HCT116 (cell line): ENCODE measurements at regions not wholly inside any gene's neighbourhood (a gene's known extent, or its start where the extent isn't known, plus 50 kb on each side); places are given as distances from the start of the nearest gene placed in this dataset.

Experiments
- ATAC-seq: fragments of 200-7000 bp; cut with Tn5 transposase; 2 replicates; pipeline ENCODE4 v1.9.1; 2020; ENCODE audit warnings: mild to moderate bottlenecking, moderate library complexity
- BruUV-seq: library from RNA; stranded (reverse); fragments of 400-500 nt; replicated peaks from 2 replicates; lab custom pipeline; 2021; lab: Mats Ljungman, UMichigan
- CTCF ChIA-PET: fragments of 300-600 bp; sonication (Branson Sonifier 250); formaldehyde crosslinking; loops from one replicate; lab custom pipeline; 2021; ENCODE audit warnings: antibody characterized with exemption; lab: Charles Lee
- POLR2A ChIA-PET: fragments of 300-600, 350-600 bp; sonication (Branson Sonifier 250); formaldehyde crosslinking; loops from one replicate; lab custom pipeline; 2021; ENCODE audit warnings: antibody characterized with exemption; lab: Charles Lee
- RAD21 ChIA-PET, 2 experiments: fragments of 300-600 bp; sonication (Branson Sonifier 250); formaldehyde crosslinking; loops; one replicate each; lab custom pipeline; 2023; ENCODE audit warnings: low total read pairs in 2 of 2; ENCODE audit not compliant: uncharacterized antibody in 2 of 2, unreplicated experiment in 2 of 2, low non-redundant PET in 1 of 2; lab: Charles Lee
- DNase-seq: peaks from one replicate; pipeline ENCODE4 v3.0.0-alpha.2; 2010; ENCODE audit warnings: low read depth, low spot score
- H2AFZ ChIP-seq: fragments of 200-600 bp; shearing (Covaris generic), sonication (generic); 2 replicates; pipeline ENCODE4 v1.6.1; 2017; ENCODE audit warnings: low read depth, mixed run types, mixed read lengths, antibody characterized with exemption, low read length; ENCODE audit not compliant: poor library complexity, severe bottlenecking
- H3K27ac ChIP-seq: 2 replicates; pipeline ENCODE4 v1.5.1; 2012; ENCODE audit warnings: low read depth, low read length
- H3K27me3 ChIP-seq: fragments of 200-600 bp; sonication (generic); 2 replicates; pipeline ENCODE4 v1.6.1; 2016; ENCODE audit warnings: mixed run types, low read length, mixed read lengths; ENCODE audit not compliant: insufficient read depth
- H3K36me3 ChIP-seq, 2 experiments: fragments of 200-500 bp in 1 of 2; fragments of 200-600 bp in 1 of 2; sonication (Bioruptor generic) in 1 of 2; sonication (generic) in 1 of 2; 2 replicates each; pipeline versions ENCODE4 v1.5.1 to v1.6.1; 2014 to 2016; ENCODE audit warnings: low read length in 2 of 2, inconsistent platforms in 1 of 2, mixed read lengths in 1 of 2, mixed run types in 1 of 2; ENCODE audit not compliant: insufficient read depth in 2 of 2, control insufficient read depth in 1 of 2
- H3K4me1 ChIP-seq, 2 experiments: fragments of 200-600 bp in 1 of 2; sonication (generic) in 1 of 2; 2 replicates each; pipeline versions ENCODE4 v1.5.1 to v1.6.1; 2012 to 2017; ENCODE audit warnings: low read length in 2 of 2, inconsistent platforms in 1 of 2, mild to moderate bottlenecking in 1 of 2, mixed read lengths in 1 of 2, mixed run types in 1 of 2, moderate library complexity in 1 of 2; ENCODE audit not compliant: insufficient read depth in 2 of 2, control insufficient read depth in 1 of 2
- H3K4me2 ChIP-seq: fragments of 200-600 bp; sonication (generic); 2 replicates; pipeline ENCODE4 v1.6.1; 2017; ENCODE audit warnings: mixed run types, low read length, mixed read lengths
- H3K4me3 ChIP-seq, 2 experiments: fragments of 200-600 bp in 1 of 2; sonication (generic) in 1 of 2; replicated peaks in 1 of 2; 2 replicates each; pipeline ENCODE4 v1.5.1; 2011 to 2016; ENCODE audit warnings: low read length in 2 of 2, control low read depth in 1 of 2, low read depth in 1 of 2, mild to moderate bottlenecking in 1 of 2, mixed read lengths in 1 of 2, mixed run types in 1 of 2
- H3K79me2 ChIP-seq: fragments of 200-600 bp; sonication (generic); 2 replicates; pipeline ENCODE4 v1.6.1; 2017; ENCODE audit warnings: mild to moderate bottlenecking, mixed run types, low read length, moderate library complexity, mixed read lengths; ENCODE audit not compliant: insufficient read depth
- H3K9ac ChIP-seq: fragments of 200-600 bp; sonication (generic); 2 replicates; pipeline ENCODE4 v1.6.1; 2016; ENCODE audit warnings: low read length, mixed read lengths
- H3K9me2 ChIP-seq: fragments of 200-600 bp; sonication (generic), shearing (Covaris generic); 2 replicates; pipeline ENCODE4 v1.6.1; 2017; ENCODE audit warnings: mixed run types, mild to moderate bottlenecking, moderate library complexity; ENCODE audit not compliant: insufficient read depth
- H3K9me3 ChIP-seq, 2 experiments: fragments of 200-500 bp in 1 of 2; fragments of 200-600 bp in 1 of 2; sonication (Bioruptor generic) in 1 of 2; sonication (generic) in 1 of 2; 2 replicates each; pipeline ENCODE4 v1.6.1; 2014 to 2017; ENCODE audit warnings: low read length in 2 of 2, mixed read lengths in 2 of 2, inconsistent platforms in 1 of 2, low read depth in 1 of 2, mild to moderate bottlenecking in 1 of 2, mixed run types in 1 of 2, moderate library complexity in 1 of 2; ENCODE audit not compliant: control insufficient read depth in 1 of 2, insufficient read depth in 1 of 2
- H4K20me1 ChIP-seq: fragments of 200-600 bp; sonication (generic), shearing (Covaris generic); 2 replicates; pipeline ENCODE4 v1.6.1; 2017; ENCODE audit warnings: mixed run types, mild to moderate bottlenecking, moderate library complexity; ENCODE audit not compliant: insufficient read depth
- ATF3 ChIP-seq: IDR thresholded peaks from 2 replicates; pipeline ENCODE4 v1.6.1; 2012
- CTCF ChIP-seq, 3 experiments: fragments of 200-600 bp in 1 of 3; sonication (generic) in 1 of 3; IDR thresholded peaks in 2 of 3; conservative IDR thresholded peaks in 1 of 3; 2 replicates each; pipeline ENCODE4 v1.5.1; 2012 to 2017; ENCODE audit warnings: low read depth in 2 of 3, low read length in 2 of 3, antibody characterized with exemption in 1 of 3, borderline replicate concordance in 1 of 3, control low read depth in 1 of 3, mild to moderate bottlenecking in 1 of 3, mixed read lengths in 1 of 3, mixed run types in 1 of 3, moderate library complexity in 1 of 3; ENCODE audit not compliant: insufficient read depth in 1 of 3
- EGR1 ChIP-seq: IDR thresholded peaks from 2 replicates; pipeline ENCODE4 v1.6.1; 2012; ENCODE audit warnings: low read depth
- ELF1 ChIP-seq: IDR thresholded peaks from 2 replicates; pipeline ENCODE4 v1.6.1; 2012; ENCODE audit warnings: low read depth, borderline replicate concordance
- EZH2 ChIP-seq: fragments of 200-600 bp; sonication (generic); IDR thresholded peaks from 2 replicates; pipeline ENCODE4 v1.6.1; 2017; ENCODE audit warnings: antibody characterized with exemption, mixed run types
- EZH2phosphoT487 ChIP-seq: fragments of 200-600 bp; IDR thresholded peaks from 2 replicates; pipeline ENCODE4 v1.6.1; 2018; ENCODE audit warnings: antibody characterized with exemption, borderline replicate concordance
- FOSL1 ChIP-seq: IDR thresholded peaks from 2 replicates; pipeline ENCODE4 v1.6.1; 2012; ENCODE audit warnings: low read depth
- JUND ChIP-seq: IDR thresholded peaks from 2 replicates; pipeline ENCODE4 v1.6.1; 2012
- POLR2A ChIP-seq: IDR thresholded peaks from 2 replicates; pipeline ENCODE4 v1.7.0; 2011; ENCODE audit warnings: borderline replicate concordance; ENCODE audit not compliant: insufficient read depth, insufficient read length; ENCODE audit errors: extremely low read depth
- RAD21 ChIP-seq: IDR thresholded peaks from 2 replicates; pipeline ENCODE4 v1.6.1; 2012; ENCODE audit warnings: low read depth, mild to moderate bottlenecking
- SP1 ChIP-seq: IDR thresholded peaks from 2 replicates; pipeline ENCODE4 v1.6.1; 2012; ENCODE audit warnings: low read depth
- SRF ChIP-seq: IDR thresholded peaks from 2 replicates; pipeline ENCODE4 v1.6.1; 2012; ENCODE audit warnings: low read depth
- YY1 ChIP-seq: IDR thresholded peaks from 2 replicates; pipeline ENCODE4 v1.6.1; 2011; ENCODE audit warnings: low read length, low read depth, moderate library complexity, mild to moderate bottlenecking; ENCODE audit not compliant: insufficient replicate concordance; ENCODE audit errors: extremely low read depth
- ZFX ChIP-seq: fragments of 450-650 bp; IDR thresholded peaks from 2 replicates; pipeline ENCODE4 v1.6.1; 2017
- ZNF274 ChIP-seq: fragments of 200-500 bp; sonication (Bioruptor generic); IDR thresholded peaks from 2 replicates; pipeline ENCODE4 v1.6.1; 2014; ENCODE audit warnings: mild to moderate bottlenecking, low read depth, low read length, inconsistent platforms
- intact Hi-C: fragments of 100-400 bp; cut with micrococcal nuclease; formaldehyde crosslinking; loops from 2 replicates; pipeline ENCODE4 v1.10.0; 2022
- TF ChIP-seq, protein P1 (sequence below): IDR thresholded peaks from 2 replicates; pipeline ENCODE4 v1.6.1; 2012
- TF ChIP-seq, protein P2 (sequence below): IDR thresholded peaks from 2 replicates; pipeline ENCODE4 v1.6.1; 2012; ENCODE audit warnings: low read depth

GRCh38 chr1:162991444-162991843, 77.7 kb upstream of the RGS4 start:
- ChIA-PET RAD21 (no interaction called here), CTCF (no interaction called here), POLR2A (no interaction called here)
- ATAC-seq, result no peak
- Histone ChIP-seq H3K27ac (no peak overlapping the region), H3K79me2 (no peaks in the 10 kb centered on the region), H2AFZ (no peak overlapping the region), H3K36me3 (no peaks in the 10 kb centered on the region), H3K27me3 (no peaks in the 10 kb centered on the region), H3K4me2 (no peak overlapping the region), H3K9ac (no peak overlapping the region), H4K20me1 (no peaks in the 10 kb centered on the region), H3K4me1 (peaks cover 0 to 8% of the 10 kb centered on the region in 2 experiments; a peak in 2 of 4 replicates), H3K9me3 (no peaks in the 10 kb centered on the region), H3K9me2 (no peaks in the 10 kb centered on the region), H3K4me3 (no peak overlapping the region)
- BruUV-seq, result no TSS peak
- intact Hi-C loops, result no loop called here
- no peak for DNase-seq
- TF ChIP-seq CTCF (IDR thresholded peaks at IDR 0.05 in 2 of 3, conservative IDR thresholded peaks at IDR 0.05 in 1 of 3; ENCODE audit: borderline replicate concordance in 1 of 3, insufficient read depth in 1 of 3, low read depth in 2 of 3, low read length in 2 of 3), result no peak
- no peak for TF ChIP-seq ZFX
- TF ChIP-seq SP1, result no peak
- no peak for TF ChIP-seq EZH2phosphoT487
- no peak for TF ChIP-seq ZNF274
- no peak for TF ChIP-seq JUND
- no peak for TF ChIP-seq RAD21
- TF ChIP-seq, protein P1, sequence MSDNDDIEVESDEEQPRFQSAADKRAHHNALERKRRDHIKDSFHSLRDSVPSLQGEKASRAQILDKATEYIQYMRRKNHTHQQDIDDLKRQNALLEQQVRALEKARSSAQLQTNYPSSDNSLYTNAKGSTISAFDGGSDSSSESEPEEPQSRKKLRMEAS, result no peak
- no peak for TF ChIP-seq POLR2A
- TF ChIP-seq YY1, result no peak
- TF ChIP-seq FOSL1, result no peak
- no peak for TF ChIP-seq EGR1
- no peak for TF ChIP-seq EZH2
- TF ChIP-seq ATF3, result no peak
- TF ChIP-seq SRF, result no peak
- TF ChIP-seq, protein P2, sequence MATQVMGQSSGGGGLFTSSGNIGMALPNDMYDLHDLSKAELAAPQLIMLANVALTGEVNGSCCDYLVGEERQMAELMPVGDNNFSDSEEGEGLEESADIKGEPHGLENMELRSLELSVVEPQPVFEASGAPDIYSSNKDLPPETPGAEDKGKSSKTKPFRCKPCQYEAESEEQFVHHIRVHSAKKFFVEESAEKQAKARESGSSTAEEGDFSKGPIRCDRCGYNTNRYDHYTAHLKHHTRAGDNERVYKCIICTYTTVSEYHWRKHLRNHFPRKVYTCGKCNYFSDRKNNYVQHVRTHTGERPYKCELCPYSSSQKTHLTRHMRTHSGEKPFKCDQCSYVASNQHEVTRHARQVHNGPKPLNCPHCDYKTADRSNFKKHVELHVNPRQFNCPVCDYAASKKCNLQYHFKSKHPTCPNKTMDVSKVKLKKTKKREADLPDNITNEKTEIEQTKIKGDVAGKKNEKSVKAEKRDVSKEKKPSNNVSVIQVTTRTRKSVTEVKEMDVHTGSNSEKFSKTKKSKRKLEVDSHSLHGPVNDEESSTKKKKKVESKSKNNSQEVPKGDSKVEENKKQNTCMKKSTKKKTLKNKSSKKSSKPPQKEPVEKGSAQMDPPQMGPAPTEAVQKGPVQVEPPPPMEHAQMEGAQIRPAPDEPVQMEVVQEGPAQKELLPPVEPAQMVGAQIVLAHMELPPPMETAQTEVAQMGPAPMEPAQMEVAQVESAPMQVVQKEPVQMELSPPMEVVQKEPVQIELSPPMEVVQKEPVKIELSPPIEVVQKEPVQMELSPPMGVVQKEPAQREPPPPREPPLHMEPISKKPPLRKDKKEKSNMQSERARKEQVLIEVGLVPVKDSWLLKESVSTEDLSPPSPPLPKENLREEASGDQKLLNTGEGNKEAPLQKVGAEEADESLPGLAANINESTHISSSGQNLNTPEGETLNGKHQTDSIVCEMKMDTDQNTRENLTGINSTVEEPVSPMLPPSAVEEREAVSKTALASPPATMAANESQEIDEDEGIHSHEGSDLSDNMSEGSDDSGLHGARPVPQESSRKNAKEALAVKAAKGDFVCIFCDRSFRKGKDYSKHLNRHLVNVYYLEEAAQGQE, result no peak
- no peak for TF ChIP-seq ELF1
